Stimulated activated CD8-positive, alpha-beta memory T cell treated with anti-CD3 and anti-CD28 coated beads, Interleukin-7, amount 100 ng/mL, for 1 hour (primary cell): ENCODE measurements at regions not wholly inside any gene's neighbourhood (a gene's known extent, or its start where the extent isn't known, plus 50 kb on each side); places are given as distances from the start of the nearest gene placed in this dataset.
"Not testable (repeated sequence)": the region's sequence is repeated elsewhere in the genome, so short reads cannot be mapped to it uniquely, and the experiment has no call there.

Experiments
- DNase-seq, 2 donors: peaks; one replicate each; pipeline ENCODE4 v3.0.0-alpha.2; 2020; ENCODE audit warnings: low read depth in 2 of 2

DNA sequence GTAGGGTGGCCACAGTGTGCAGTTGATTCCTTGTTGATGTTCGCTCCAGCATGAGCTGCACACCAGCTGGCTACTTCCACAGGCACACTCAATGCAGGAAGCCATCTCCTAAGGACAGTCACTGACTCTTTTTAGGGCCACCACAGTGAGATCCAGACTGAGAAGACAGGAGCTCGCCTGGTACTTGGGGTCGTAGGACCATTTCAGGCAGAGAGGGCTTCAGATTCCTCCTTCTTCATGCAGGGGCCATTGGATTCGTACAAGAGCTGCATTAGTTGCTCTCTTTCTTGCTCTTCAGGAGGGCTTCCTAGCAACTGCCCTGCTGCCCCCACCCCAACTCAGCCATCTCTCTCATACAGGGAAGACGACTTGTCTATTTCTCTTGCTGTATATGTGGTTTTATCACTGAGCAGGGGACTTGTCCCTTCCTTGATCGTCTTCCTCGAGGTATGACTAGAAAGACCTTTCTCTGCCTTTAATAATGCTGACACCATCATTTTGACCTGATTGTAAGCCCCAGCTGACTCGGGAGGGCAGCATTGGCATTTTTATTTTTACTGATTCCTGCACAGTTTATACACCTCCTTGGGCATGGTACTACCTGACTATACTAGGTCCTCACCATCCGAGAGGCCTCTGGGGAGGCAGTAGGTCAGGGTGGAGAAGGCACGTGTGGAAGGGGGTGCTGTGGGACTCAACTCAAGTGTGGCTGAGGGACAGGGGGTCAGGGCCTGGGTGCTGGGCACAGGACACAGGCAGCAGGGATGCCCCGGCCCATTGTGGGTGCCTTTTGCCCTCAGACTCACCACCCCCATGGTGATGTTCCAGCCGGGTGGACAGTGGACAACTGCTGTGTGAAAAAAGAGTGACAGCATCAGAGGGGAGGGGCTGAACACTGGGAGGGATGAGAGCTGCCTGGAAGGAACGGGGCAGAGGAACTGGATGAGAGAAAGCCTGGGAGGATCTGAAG, 136.7 kb upstream of the ZNF746 start:
- DNase-seq, result no peak

DNA sequence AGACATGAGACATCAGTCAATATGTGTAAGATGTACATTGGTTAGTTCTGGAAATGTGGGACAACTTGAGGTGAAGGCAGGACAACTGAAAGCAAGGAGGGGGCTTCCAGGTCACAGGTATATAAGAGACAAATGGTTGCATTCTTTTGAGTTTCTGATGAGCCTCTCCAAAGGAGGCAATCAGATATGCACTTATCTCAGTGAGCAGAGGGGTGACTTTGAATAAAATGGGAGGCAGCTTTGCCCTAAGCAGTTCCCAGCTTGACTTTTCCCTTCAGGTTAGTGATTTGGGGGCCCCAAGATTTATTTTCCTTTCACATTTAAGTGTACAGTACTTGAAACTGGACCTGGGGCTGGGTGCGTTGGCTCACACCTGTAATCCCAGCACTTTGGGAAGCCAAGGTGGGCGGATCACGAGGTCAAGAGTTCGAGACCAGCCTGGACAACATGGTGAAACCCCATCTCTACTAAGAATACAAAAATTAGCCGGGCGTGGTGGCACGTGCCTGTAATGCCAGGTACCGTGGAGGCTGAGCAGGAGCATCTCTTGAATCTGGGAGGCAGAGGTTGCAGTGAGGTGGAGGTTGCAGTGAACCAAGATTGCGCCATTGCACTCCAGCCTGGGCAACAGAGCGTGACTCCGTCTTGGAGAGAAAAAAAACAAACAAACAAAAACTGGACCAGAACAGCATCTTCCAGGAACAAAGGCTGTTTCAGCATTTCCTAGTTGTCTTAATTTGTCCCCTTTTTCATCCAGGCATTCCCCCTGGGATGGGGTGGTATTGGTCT, 130.9 kb upstream of the ZNF746 start:
- DNase-seq, result not testable (repeated sequence)

DNA sequence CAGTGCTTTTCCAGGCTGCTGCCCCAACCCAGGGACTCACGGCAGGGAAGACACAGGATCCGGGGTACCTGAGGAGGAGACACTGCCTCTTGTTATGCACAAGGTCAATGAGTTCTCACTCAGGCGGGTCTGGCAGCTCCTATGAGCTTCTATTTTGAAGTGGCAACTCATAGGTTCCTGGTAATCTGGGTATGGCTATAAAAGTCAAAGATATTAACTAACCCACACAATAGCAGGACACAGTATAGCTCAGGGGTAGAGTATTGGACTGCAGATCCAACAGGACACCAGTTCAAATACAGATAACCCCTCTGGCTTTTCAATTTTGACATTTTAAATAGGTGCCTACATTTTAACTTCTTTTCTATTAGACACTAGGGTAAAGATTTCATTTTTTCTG, 130.3 kb upstream of the ZNF746 start:
- no peak for DNase-seq

DNA sequence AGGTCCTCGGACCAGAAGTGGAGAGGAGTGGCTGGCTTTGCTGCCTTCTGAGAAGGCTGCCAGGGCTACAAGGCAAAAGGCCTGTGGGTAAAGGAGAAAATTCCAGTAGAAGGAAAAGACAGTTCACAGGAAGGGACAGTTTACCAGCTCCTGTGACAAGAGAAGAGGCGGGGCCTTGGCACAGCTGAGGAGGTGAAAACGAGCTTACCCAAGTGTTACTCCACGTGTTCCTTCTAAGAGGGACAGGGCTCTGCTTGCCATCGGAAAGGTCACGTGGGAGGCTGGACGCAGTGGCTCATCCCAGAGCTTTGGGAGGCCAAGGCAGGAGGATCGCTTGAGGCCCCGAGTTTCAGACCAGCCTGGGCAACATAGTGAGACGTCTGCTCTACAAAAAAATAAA, 129.4 kb upstream of the ZNF746 start:
- no peak for DNase-seq

DNA sequence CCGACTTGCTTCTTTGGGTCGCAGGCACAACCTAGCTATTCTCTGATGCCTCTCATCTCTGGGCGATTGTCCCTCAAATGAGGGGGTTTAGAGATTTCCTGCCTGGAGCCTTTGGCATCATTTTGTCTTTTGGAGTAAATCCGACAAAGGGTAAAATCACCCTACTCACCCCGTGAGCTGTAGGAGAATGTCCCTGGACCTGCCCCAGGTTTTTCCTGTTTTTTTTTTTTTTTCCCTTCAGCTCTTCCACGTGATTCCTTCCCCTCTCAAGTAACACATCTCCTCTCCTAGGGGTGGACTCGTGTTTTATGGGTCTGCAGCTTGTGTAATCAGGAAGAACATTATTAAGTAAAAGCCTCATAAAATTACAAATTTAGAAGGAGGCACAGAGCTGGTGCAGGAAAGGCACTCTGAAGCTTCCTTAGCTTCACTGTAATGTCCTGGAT, 128.4 kb upstream of the ZNF746 start:
- no peak for DNase-seq

DNA sequence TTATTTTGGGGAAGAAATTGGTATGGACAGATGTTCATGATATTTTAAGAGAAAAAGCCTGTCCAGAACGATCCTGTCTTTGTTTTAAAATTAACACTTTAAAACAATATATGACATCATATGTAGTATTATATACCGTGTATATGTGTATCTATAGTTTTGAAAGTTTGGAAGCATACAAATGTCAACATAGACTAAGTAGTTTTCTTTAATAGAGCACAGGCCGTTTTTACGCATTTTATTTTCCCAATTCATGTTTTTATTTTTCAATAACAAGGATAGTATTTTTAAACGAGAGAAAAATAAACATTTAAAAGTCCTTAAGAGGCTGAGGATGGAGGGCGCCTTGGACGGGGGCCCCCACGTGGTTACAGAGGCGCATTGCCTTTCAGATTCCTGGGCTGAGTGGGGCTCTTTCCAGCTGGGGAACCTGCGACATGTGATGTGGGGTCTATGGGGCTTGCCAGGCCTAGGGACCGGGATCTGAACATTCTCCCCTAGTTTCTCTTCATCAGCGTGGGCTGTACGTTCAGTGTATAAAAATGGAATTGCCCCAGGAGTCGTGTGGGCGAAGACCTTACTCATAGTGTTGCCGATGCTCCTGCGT, 127.8 kb upstream of the ZNF746 start:
- DNase-seq, result peak in 1 of 2 donors; percentile 31

DNA sequence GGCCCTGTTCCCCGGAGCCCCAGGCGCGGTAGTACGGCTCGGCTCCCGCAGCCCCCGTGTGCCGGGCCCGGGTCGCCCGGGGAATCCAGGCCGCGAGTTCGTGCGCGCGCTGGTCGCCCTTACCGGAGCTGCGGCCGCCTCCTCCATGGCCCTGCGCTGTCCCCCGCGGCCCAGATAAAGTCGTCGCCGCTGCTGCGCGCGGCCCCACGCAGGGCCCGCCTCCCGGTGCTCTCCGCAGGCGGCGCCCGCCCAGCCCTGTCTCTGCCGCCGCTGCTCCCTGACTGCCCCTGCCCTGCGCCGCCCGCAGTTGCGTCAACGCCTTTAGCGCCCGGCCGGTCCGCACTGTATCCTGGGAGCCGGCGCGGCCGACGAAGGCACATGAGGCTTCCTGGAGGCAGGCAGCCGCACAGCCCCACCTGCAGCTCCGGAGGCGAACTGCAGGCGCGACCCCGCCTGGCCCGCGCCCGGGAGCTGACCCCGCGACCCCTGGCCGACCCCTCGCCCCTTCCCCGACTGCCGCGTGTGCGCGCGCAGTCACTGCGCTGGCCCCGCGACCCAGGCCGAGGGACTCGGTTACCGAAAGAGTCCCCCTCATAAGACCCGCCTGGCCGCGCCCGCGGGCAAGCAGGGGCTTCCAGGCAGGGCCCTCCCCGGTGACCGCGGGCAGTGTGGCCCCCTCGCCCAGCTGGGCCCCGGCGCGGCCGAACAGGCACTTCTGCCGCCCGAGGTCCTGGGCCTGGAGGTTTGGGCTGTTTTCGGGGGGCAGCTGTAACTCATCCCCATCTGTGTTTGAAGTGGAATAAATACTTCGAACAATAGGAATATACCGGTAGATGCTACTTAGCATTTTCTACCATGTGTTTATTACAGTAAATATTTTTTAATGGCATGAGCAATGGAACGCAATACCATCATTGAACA, 127.1 kb upstream of the ZNF746 start:
- DNase-seq, result peak; percentile 80

DNA sequence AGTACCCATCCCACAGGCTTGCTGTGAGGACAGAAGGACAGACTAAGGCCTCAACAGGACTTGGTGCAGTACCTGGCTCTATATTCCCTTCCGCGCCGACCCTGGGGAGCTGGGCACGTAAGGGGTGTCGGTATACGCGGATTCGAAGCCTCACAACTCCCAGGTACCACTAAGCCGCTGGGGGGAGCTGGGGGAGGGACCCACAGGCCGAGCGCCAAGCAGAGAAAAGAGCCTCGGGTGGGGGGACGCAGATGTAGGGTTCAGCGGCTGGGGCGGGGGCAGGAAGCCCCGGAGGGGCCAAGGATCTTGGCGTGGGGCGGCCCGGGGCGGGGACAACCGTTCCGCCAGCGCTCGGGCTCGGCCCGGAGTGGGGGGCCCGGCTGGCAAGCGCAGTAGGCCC, 126.4 kb upstream of the ZNF746 start:
- DNase-seq, result peak in 1 of 2 donors; percentile 17

DNA sequence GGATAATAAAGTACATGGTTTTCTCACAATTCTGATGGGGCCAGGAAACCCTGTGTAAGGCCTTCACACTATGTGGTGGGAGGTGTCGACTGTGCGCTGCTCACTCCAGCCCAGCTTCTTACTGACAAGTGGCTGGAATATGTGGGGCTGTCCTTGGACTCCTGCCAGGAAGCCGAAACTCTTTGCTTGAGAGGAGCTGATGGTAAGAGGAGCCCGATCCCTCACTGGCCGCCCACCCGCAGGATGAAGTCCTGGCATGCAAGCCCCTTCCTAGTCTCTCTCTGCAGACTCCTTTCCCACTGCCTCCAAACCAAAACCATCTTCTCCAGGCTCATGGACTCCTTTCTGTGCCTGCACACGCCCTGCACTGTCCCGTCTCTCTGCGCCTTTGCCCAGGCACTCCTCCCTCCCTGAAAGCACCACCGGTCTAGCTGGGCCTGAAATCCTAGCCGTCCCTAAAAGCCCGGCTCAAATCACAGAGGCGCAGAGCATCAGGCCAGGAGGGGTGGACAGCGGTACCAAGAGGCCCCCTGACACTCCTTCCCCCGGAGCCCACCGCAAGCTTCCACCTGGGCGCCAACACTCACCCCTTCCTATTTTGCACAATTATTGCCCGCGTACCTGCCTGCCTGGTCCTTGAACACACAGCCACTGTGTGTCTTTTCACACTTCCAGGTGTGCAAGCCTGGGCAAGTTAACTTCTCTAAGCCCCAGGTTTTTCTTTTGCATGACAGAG, 125.8 kb upstream of the ZNF746 start:
- not testable (repeated sequence) for DNase-seq

DNA sequence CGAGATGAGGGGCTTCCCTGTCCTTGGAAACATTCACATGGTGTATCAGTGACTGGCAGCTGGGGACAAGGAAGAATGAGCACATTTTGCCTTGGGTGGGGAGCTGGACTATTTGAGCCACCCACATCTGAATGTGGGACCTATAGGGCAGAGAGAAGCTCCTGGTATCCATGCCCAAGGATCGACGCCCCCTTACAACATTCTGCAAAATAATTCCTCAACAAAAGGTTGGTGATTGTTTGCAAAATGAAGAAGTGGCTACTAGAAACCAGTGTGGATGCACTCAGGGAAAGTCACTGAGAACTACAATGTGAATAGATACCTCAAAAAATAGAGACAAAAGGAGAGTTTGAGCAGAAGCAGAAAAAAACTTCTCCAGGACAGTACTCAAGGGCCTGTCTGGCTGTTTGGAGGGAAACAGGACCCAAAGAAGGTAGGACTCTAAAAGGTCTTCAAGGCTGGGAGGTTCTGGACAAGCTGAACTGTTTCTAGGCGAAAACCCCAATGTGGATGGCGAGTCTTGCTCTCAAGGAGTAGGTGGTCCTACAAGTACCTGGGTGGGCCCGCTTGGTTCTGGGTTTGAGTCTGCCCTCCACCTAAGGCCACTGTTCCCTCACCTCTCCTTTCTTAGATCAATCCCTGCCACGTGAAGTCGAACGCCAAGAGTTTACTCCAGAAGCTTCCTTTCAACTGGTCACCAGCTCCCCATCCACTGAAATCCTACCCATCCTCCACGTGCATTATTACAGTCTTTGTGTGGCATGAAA, 125.0 kb upstream of the ZNF746 start:
- DNase-seq, result no peak

DNA sequence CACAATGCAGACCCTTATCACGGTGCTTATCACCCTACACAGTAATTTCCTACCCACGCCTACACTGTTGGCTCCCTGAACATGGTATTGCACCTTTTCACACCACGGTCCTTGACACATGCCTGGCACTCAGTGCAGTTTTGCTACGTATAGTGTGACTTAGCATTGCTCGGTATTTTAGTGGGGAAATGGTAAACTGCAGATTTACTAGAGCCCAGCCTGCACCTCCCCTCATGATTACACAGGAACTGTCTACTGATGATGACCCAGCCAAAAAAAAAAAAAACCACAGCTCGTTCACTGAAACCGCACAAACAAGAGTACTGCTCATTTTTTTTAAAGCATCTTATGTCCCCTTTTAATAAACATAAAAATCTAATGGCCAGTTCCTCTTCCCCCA, 124.2 kb upstream of the ZNF746 start:
- no peak for DNase-seq

DNA sequence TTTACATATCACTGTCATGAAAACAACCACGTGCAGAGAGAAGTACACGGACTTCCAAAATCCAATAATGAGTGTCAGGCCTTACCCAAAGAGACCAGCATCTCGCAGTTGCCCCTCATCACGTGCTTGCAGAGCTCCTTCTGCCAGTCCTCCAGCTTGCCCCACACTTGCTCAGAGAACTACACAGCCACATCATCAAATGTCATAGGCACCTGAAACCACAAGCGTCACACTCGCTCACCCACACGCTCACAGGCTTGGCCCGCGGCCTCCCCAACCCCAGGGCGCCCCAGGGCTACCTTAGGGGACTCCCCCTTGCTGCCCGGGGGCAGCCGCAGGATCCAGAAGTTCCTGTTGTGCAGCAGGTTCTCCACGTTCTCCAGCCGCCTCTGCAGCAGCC, 123.4 kb upstream of the ZNF746 start:
- DNase-seq, result no peak

DNA sequence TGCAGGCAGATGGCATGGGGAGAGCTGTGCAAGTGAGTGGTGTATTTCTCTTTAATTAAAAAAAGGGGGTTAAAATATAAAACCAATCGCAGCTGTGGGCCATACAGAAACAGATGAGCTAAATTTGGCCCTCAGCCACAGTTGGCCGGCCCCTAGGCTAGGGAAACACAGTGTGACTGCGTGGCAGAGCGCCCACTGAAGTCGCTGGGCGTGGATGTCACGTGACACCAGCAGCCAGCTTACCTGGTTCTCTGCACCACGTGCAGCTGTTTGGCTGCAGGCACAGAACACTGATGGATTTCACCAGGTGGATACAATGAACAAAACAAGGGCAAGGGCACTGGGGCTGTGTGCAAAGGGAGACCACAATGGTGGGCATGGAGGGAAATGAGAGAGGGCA, 119.3 kb upstream of the ZNF746 start:
- DNase-seq, result no peak

DNA sequence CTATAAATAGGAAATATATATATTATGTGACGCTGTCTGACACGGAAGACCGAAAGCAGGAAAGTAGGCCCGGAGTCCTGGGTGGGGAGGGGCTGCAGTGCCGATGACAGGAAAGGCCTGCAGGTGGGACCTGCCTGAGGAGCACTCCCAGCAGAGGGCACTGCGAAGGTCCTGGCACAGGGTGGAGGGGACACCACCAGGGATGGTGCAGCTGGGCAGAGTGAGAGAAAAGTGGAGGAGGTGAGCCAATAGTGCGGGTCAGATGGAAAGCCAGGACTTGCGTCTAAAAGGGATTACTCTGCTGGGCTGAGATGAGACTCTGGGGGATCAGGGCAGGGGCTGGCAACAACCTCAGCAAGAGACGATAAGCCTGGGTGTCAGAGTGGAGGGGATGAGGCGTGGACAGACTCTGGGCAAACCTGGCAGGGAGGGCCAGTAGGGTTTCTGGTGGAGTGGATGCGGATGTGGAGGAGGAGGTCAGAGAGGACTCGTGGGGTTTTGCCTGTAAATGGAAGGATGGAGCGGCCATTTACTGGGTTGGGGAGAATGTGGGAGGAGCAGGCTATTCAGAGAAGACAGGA, 118.2 kb upstream of the ZNF746 start:
- no peak for DNase-seq

DNA sequence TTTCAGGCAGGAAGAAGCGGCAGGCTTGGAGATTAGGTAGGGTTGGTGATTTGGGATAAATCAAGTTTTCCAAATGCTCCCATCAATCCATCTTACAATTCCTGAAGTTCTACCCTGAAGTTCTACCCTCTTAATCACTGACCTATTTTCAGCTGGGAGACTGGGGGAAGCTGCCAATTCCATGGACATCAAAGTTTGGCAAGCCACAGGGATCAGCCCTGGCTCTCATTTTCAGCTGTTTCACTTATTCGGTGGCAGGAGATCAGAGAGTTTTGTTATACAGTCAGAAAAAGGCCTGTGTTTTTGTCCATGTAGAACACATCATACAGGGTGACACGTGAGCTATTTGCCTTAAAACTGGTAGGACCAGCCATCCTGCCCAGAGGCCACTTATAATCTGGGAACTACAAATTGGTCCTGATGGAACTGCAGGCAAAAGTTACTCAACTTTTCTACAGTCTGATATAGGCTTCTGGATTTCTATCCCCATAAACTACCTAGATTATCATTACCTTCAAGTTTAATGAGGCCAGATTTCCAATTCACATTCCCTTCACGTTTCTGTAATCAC, 112.9 kb upstream of the ZNF746 start:
- no peak for DNase-seq

DNA sequence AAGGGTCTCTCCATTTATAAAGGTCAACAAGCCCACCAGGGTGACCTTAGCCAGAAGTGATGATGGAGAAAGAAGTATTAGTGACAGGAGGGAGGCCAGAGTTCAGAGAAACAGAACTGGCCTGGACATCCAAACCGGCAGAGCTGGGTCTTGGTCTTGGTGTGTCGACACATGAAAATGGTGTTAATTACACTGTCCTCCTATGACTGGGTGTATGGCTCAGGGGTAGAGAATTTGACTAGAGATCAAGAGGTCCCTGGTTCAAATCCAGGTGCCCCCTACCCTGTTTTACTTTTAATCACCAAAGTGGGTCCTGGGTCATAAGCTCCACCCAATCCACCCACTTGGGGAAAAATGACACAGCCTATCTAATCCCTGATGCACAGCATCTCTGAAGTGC, 110.6 kb upstream of the ZNF746 start:
- no peak for DNase-seq

DNA sequence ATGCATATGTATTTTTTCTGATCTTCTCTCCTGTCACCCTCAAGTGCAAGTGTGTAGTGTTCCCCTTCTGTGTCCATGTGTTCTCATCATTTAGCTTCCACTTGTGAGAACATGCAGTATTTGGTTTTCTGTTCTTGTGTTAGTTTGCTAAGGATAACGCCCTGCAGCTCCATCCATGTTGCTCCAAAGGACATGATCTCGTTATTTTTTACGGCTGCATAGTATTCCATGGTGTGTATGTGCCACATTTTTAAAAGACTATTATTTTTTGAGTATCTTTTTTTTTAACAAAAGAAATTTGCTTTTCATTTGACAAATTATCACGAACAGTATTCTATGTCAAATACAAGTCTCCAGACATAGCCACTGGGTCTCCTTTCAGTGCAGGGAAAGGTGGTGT, 110.1 kb upstream of the ZNF746 start:
- DNase-seq, result no peak

DNA sequence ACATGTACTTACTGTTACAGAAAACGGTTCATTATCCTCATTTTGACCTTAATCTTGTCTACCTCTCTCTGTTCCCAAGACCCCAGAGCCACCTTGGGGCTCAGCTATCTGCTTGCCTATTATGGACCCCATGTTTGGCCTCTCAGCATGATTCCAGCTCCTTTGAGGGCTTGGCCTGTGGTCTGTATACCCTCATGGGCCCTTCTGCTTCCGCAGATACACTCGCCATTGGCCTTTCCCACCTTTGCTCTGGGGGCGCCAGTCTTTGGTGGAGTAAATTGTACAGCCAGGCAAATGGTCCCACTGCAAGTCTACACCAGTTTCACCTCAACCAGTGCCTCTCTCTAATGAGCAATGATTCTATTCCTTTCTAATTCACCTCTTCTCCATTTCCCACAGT, 109.2 kb upstream of the ZNF746 start:
- DNase-seq, result no peak

DNA sequence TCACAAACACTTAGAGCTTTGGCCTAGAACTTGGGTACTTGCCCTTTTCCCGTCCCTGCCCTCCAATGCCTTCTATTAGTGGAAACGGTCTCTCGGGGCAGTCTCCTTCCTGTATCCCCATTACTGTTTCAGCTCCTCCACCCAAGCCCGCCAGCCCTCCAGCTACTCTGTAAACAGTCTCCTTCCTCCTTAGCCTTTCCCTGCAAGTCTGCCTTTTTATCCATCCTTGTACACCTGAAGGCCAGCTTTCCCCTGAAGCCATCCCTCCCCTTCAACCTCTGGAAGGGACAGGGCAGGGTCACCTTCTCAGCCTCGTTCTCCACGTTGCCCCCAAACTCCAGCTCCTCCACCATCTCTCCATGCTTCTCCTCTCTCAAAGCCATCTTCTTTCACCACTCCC, 108.1 kb upstream of the ZNF746 start:
- no peak for DNase-seq
